Ovary (tissue), 3 donors: ENCODE measurements at regions not wholly inside any gene's neighbourhood (a gene's known extent, or its start where the extent isn't known, plus 50 kb on each side); places are given as distances from the start of the nearest gene placed in this dataset.

Experiments used
- CTCF ChIP-seq, 3 donors: fragments of 450-650 bp in 2 of 3; fragments of 200-600 bp in 1 of 3; IDR thresholded peaks; one replicate each; pipeline versions ENCODE4 v1.5.1 to v1.8.0; 2016 to 2022; ENCODE audit warnings: antibody characterized with exemption in 3 of 3, mild to moderate bottlenecking in 1 of 3
- EP300 ChIP-seq: sonication (generic); formaldehyde crosslinking; IDR thresholded peaks from one replicate; pipeline ENCODE4 v1.6.1; 2017; ENCODE audit warnings: antibody characterized with exemption
- POLR2A ChIP-seq: fragments of 450-650 bp; IDR thresholded peaks from one replicate; pipeline ENCODE4 v1.6.1; 2017; ENCODE audit warnings: antibody characterized with exemption, mild to moderate bottlenecking, moderate library complexity
- donor health status: DM: no; HTN: no; CAD: no.

- no peak for TF ChIP-seq POLR2A
- no peak for TF ChIP-seq CTCF (IDR thresholded peaks at IDR 0.05)
- no peak for TF ChIP-seq EP300
Measured at GRCh38 chr1:38787041-38787440, 72.5 kb downstream of the RRAGC start.
